ENCODE measurements at regions not wholly inside any gene's neighbourhood (a gene's known extent, or its start where the extent isn't known, plus 50 kb on each side); places are given as distances from the start of the nearest gene placed in this dataset.
"Not testable (repeated sequence)": the region's sequence is repeated elsewhere in the genome, so short reads cannot be mapped to it uniquely, and the experiment has no call there.

DNA sequence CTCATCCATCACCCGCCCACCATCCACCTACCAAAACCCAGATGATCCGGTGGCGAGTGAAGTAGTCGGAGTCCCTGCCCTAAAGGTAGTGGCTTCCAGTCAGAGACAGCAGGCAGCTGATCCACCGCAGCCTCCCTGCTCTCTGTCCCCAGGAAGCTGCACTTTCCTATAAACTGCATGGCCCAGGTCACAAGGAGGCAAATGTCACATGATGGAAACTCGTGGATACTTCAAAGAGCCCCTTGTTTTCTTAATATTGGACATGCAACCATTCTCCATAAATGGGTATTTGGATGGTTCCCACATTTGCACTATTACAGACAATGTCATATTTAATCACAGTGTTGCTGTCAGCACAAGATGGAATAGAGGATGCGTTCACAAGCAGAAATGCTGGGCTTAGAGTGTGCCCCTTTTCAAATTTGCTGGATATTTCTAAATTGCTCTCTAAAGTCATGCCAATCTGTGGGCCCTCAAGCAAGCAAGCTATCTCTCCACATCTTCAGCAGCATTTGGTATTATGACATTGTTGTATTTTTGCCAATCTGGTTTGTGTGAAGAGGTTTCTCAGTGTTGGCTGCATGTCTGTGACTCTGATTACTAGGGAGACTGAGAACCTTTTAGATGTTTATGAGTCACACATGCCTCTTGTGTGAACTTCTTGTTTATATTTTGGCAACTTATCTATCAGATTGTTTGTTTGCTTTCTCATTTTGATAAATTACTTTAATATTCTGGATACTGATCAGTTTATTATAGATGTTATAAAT, 822.0 kb downstream of the TNS3 start:
- Mint-ChIP-seq H3K27ac (no peak overlapping the region), H3K27me3 (ENCODE audit: low read depth) (no peaks in the 10 kb centered on the region), H3K4me1 (ENCODE audit: low read depth) (no peaks in the 10 kb centered on the region), H3K4me3 (ENCODE audit: low read depth) (no peak overlapping the region), H3K9me3 (peaks cover 4% of the 10 kb centered on the region), H3K36me3 (ENCODE audit: low read depth) (no peaks in the 10 kb centered on the region)
- no peak for DNase-seq (ENCODE audit: low spot score)
- intact Hi-C loops (cut with micrococcal nuclease), result no loop called here

DNA sequence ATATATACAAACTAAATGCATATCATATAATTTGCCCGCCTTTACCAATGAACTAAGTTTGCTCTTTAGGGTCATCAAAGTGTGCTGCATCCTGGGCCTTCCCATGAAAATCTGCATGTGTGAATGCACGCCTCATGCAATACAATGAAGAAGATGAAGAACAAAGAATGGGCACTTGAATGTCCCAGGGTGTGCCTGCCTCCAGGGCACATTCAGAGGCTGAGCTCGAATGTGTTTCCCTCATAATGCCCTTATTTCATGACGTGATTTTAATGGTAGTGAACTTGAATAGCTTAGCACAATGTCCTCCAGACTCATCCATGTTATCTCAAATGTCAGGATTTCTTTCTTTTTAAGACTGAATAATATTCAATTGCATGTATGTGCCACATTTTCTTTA, 824.9 kb downstream of the TNS3 start:
- H3K36me3 Mint-ChIP-seq (ENCODE audit: low read depth), result no peaks in the 10 kb centered on the region
- H3K27ac Mint-ChIP-seq, result no peak overlapping the region
- no peaks in the 10 kb centered on the region for H3K9me3 Mint-ChIP-seq
- no peaks in the 10 kb centered on the region for H3K27me3 Mint-ChIP-seq (ENCODE audit: low read depth)
- intact Hi-C loops (cut with micrococcal nuclease), result no loop called here
- H3K4me3 Mint-ChIP-seq (ENCODE audit: low read depth), result no peak overlapping the region
- H3K4me1 Mint-ChIP-seq (ENCODE audit: low read depth), result no peaks in the 10 kb centered on the region
- DNase-seq (ENCODE audit: low spot score), result no peak

DNA sequence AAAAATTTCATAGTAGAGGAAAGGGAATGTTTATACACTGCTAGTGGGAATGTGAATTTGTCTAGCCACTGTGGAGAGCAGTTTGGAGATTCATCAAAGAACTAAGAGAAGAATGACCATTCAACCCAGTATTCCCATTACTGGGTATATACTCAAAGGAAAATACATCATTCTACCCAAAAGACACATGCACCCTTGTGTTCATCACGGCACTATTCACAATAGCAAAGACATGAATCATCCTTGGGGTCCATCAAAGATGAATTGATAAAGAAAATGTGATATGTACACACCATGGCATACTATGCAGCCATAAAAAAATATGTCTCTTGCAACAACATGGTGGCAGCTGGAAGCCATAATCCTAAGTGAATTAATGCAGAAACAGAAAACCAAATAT, 825.7 kb downstream of the TNS3 start:
- no peaks in the 10 kb centered on the region for H3K9me3 Mint-ChIP-seq
- H3K27me3 Mint-ChIP-seq (ENCODE audit: low read depth), result no peaks in the 10 kb centered on the region
- DNase-seq (ENCODE audit: low spot score), result no peak
- intact Hi-C loops (cut with micrococcal nuclease), result no loop called here
- H3K4me3 Mint-ChIP-seq (ENCODE audit: low read depth), result no peak overlapping the region
- no peaks in the 10 kb centered on the region for H3K36me3 Mint-ChIP-seq (ENCODE audit: low read depth)
- H3K27ac Mint-ChIP-seq, result no peak overlapping the region
- H3K4me1 Mint-ChIP-seq (ENCODE audit: low read depth), result no peaks in the 10 kb centered on the region

DNA sequence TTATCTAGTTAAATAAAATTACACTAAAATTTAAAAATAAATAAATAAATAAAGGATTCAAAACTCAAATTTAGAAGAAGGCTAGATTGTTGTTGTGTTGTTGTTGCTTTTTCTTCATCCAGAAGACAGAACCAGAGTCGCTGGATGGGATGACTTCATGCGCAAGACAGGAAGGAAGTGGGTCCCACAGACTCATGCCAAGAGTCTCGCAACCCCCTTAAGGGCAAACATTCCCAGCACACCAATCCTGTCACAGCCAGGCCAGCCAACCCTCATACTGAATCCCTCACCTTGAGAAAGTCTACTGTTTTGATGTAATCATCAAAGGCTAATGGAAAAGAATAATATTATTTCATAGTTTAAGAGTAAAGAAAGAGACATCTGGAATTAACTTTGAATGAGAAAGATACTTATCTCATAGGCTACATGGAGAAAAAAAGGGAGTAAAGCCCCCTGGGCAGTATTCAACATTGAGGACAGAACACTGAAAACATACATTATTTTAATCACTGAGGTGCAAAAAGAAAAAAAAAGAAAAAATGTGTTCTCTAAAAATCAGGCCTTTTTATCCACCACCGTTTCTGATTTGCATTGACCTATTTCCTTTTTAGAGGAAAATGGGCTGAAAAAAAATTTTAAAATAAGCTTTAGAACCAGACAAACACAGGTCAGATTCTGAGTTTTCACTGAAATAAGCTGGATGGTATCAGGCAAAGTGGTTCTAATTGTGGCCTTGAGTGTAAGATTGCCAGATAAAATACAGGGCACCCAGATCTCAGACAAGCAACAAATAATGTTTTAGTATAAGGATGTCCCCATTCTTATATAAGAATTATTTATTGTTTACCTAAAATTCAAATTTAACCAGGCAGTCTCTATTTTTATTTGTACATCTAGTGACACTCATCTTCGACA, 826.5 kb downstream of the TNS3 start:
- H3K27ac Mint-ChIP-seq, result no peak overlapping the region
- intact Hi-C loops (cut with micrococcal nuclease), result no loop called here
- H3K4me1 Mint-ChIP-seq (ENCODE audit: low read depth), result no peaks in the 10 kb centered on the region
- no peak overlapping the region for H3K4me3 Mint-ChIP-seq (ENCODE audit: low read depth)
- no peak for DNase-seq (ENCODE audit: low spot score)
- H3K36me3 Mint-ChIP-seq (ENCODE audit: low read depth), result no peaks in the 10 kb centered on the region
- no peaks in the 10 kb centered on the region for H3K27me3 Mint-ChIP-seq (ENCODE audit: low read depth)
- H3K9me3 Mint-ChIP-seq, result no peaks in the 10 kb centered on the region

DNA sequence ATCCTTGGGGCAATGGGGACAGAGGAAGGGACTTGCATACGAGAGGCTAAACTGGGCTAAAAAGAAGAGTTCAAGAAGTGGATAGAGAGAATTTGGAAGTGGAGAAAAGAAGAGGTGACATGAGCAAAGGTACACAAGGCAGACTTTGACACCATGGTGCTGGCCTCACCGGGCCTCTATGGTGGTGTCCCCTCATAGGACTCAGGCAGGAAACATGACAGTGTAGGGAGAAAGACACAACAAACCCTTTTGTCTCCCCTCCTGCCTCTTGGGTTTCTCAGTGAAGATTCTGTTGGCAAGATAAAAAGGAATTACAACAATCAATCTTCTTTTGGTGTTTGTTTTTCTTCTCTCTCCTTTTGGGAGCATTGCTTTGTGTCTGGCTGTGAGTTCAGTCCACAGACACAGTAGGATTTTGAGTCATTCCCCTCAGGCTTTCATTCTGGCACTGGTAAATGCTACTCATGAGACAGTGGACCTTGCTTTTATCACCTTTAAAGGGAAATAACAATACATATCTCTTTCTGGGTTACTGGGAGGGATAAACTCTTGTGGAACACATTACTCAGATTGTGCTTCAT, 827.7 kb downstream of the TNS3 start:
- no peak for DNase-seq (ENCODE audit: low spot score)
- Mint-ChIP-seq H3K27me3 (ENCODE audit: low read depth) (no peaks in the 10 kb centered on the region), H3K36me3 (ENCODE audit: low read depth) (no peaks in the 10 kb centered on the region), H3K27ac (no peak overlapping the region), H3K4me1 (ENCODE audit: low read depth) (no peaks in the 10 kb centered on the region), H3K4me3 (ENCODE audit: low read depth) (no peak overlapping the region), H3K9me3 (no peaks in the 10 kb centered on the region)
- intact Hi-C loops (cut with micrococcal nuclease), result no loop called here

DNA sequence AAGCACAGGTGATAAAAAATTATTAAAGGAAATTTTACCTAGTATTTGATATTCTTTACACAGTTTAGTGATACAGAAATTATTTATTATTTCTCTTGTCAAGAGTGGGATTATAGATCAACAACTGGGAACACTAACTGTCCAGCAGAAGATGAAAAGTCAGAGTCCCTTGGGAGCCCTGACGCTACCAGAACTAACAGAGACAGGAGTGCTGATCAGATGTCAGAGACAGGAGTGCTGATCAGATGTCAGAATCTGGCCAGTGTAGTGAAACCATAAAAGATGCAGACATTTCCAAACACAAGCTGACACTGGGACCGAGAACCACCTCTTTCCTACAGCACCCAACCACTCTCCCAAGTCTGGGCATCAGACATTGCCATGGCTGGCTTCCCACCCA, 828.2 kb downstream of the TNS3 start:
- intact Hi-C loops (cut with micrococcal nuclease), result no loop called here

DNA sequence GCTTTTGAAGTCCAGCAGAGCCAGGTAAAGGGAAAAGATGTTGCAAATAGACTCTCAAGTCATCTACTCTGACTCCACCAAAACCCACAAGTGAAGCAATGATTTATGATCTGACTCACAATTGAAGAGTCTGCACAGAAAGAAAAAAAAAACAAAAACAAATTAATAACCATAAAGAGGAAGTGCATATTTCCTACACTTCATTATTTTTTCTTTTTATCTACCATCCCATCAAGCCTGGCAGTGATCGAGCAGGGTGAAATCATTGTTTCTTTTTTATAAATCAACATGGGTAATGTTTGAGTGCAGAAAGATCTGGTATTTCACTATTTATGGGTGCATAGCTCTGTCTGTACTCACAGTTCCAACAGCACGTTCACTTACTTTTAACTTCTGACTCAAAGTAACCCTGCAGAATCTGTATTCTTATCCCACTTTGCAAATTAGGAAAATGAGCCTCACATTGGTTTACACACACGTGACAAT, 829.0 kb downstream of the TNS3 start:
- no peaks in the 10 kb centered on the region for H3K9me3 Mint-ChIP-seq
- H3K4me1 Mint-ChIP-seq (ENCODE audit: low read depth), result no peaks in the 10 kb centered on the region
- intact Hi-C loops (cut with micrococcal nuclease), result no loop called here
- no peaks in the 10 kb centered on the region for H3K36me3 Mint-ChIP-seq (ENCODE audit: low read depth)
- H3K27me3 Mint-ChIP-seq (ENCODE audit: low read depth), result no peaks in the 10 kb centered on the region
- no peak overlapping the region for H3K4me3 Mint-ChIP-seq (ENCODE audit: low read depth)
- no peak overlapping the region for H3K27ac Mint-ChIP-seq
- no peak for DNase-seq (ENCODE audit: low spot score)

More for the DNA sequence above, 828.2 kb downstream of the TNS3 start:
- DNase-seq (ENCODE audit: low spot score), result no peak
- no peaks in the 10 kb centered on the region for H3K27me3 Mint-ChIP-seq (ENCODE audit: low read depth)
- no peak overlapping the region for H3K27ac Mint-ChIP-seq
- no peak overlapping the region for H3K4me3 Mint-ChIP-seq (ENCODE audit: low read depth)
- H3K36me3 Mint-ChIP-seq (ENCODE audit: low read depth), result no peaks in the 10 kb centered on the region
- H3K9me3 Mint-ChIP-seq, result no peaks in the 10 kb centered on the region
- no peaks in the 10 kb centered on the region for H3K4me1 Mint-ChIP-seq (ENCODE audit: low read depth)

DNA sequence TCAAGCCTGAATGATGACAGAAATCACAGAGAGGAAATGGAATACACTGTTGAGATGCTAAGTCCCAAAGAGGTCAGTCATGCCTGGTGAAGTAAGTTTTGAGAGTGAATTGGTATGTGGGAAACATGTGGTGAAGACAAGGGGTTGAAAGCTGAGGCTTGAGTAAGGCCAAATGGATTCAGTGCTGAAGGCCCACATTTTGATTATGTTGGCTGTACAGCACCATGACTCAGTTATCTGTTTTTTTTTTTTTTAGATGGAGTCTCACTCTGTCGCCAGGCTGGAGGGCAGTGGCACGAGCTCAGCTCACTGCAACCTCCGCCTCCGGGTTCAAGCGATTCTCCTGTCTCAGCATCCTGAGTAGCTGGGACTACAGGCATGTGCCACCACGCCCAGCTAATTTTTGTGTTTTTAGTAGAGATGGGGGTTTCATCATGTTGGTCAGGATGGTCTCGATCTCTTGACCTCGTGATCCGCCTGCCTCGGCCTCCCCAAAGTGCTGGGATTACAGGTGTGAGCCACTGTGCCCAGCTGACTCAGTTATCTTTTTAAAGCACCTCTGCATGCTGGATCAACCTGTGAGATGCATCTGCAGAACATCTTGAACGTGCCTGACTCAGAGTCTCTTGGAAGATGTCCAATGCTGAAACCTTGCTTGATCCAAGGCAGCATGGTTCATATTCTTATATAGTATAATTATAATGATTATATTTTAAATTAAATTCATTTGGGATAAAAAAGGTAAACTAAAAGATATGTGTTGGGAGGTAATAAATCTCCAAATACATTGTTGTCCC, 829.8 kb downstream of the TNS3 start:
- H3K36me3 Mint-ChIP-seq (ENCODE audit: low read depth); H3K4me3 Mint-ChIP-seq (ENCODE audit: low read depth); DNase-seq (ENCODE audit: low spot score); H3K27ac Mint-ChIP-seq; H3K27me3 Mint-ChIP-seq (ENCODE audit: low read depth); H3K4me1 Mint-ChIP-seq (ENCODE audit: low read depth); intact Hi-C loops (cut with micrococcal nuclease); H3K9me3 Mint-ChIP-seq: not testable (repeated sequence)

DNA sequence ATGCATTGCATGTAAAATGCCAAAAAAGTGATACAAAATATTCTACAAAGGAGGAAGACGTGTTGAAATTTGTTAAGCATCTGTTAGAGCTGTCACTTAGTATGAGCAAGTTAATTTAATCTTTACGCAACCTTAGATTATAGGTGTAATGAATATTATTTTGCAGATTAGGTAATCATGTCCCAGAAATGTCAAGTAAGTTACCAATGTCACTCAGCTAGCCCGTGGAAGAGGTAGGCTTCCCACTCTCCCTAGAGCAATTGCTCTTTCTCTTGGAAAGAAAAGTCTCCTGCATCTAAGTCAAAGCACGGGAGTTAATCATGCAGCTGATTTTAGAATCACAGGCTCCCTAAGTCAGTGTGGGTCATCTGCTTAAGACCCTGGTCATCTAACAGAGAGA, 830.4 kb upstream of the IGFBP3 start:
- intact Hi-C loops (cut with micrococcal nuclease), result no loop called here
- H3K4me1 Mint-ChIP-seq (ENCODE audit: low read depth), result no peaks in the 10 kb centered on the region
- no peak overlapping the region for H3K27ac Mint-ChIP-seq
- H3K9me3 Mint-ChIP-seq, result no peaks in the 10 kb centered on the region
- no peaks in the 10 kb centered on the region for H3K36me3 Mint-ChIP-seq (ENCODE audit: low read depth)
- H3K27me3 Mint-ChIP-seq (ENCODE audit: low read depth), result no peaks in the 10 kb centered on the region
- DNase-seq (ENCODE audit: low spot score), result no peak
- no peak overlapping the region for H3K4me3 Mint-ChIP-seq (ENCODE audit: low read depth)

DNA sequence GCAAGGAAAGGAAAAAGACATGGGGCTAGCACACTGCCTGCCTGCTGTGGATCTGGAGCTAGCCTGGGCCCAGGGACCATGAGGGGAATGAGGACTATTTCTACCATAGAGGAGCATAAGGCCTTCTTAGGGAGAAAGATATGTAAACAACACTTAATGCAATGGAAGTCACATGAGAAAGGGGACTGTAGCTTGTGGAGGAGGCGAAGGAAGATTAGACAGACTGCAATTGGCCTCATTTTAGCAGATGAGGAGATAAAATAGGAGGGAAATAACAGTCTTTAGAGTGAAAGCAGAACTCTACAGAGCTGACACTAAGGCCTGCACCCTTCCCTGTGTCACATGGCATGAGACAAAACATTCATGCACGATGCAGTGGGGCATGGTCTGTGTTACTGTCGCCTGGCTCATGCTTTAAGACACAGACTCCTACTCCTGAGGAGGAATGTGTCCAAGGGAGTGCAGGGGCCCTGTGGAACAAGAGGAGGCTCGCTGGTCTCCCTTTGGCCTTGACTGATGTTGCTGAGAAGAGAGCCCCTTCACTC, 829.3 kb upstream of the IGFBP3 start:
- Mint-ChIP-seq H3K27ac (no peak overlapping the region), H3K4me3 (ENCODE audit: low read depth) (no peak overlapping the region), H3K4me1 (ENCODE audit: low read depth) (no peaks in the 10 kb centered on the region), H3K27me3 (ENCODE audit: low read depth) (no peaks in the 10 kb centered on the region), H3K36me3 (ENCODE audit: low read depth) (no peaks in the 10 kb centered on the region), H3K9me3 (no peaks in the 10 kb centered on the region)
- no peak for DNase-seq (ENCODE audit: low spot score)
- intact Hi-C loops (cut with micrococcal nuclease), result no loop called here

DNA sequence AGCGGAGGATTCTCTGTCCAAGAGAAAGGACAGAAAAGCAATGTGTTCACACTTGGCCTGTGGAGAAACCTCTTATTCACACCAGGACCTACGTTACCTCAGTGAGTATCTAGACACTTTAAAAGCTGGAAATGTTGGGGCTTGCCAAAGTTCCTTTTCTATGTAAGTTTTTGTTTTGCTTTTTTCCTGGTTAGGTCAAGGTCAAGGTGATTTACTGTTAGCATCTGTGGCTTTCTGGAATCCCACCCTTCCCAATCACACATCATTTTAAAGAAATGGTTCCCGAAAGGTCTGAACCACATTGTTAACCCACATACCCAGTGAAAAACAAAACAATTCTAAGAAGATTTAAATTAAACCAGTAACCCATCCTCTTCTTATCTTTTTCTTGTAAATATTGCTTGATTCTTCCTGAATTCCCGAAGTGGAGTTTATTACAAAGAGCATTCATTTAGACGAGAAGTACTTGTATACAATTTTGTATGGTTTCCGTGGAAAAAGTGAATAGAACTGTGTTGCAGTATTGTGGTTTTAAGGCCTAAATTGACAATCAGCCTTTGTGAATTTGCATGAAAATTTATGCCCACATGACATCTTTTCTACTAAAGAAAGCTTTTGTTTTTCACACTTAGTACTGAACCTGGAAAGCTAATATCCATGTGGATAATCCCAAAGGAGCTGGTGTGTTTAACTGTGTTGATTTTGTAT, 827.0 kb upstream of the IGFBP3 start:
- peaks cover 8% of the 10 kb centered on the region for H3K9me3 Mint-ChIP-seq
- H3K27me3 Mint-ChIP-seq (ENCODE audit: low read depth), result no peaks in the 10 kb centered on the region
- no peak for DNase-seq (ENCODE audit: low spot score)
- H3K4me1 Mint-ChIP-seq (ENCODE audit: low read depth), result no peaks in the 10 kb centered on the region
- no peak overlapping the region for H3K4me3 Mint-ChIP-seq (ENCODE audit: low read depth)
- H3K36me3 Mint-ChIP-seq (ENCODE audit: low read depth), result no peaks in the 10 kb centered on the region
- intact Hi-C loops (cut with micrococcal nuclease), result no loop called here
- no peak overlapping the region for H3K27ac Mint-ChIP-seq
